Activated T-helper 1 cell treated with Interleukin-2 at 50 U/mL for 16 hours (primary cell): ENCODE measurements at regions not wholly inside any gene's neighbourhood (a gene's known extent, or its start where the extent isn't known, plus 50 kb on each side); places are given as distances from the start of the nearest gene placed in this dataset.

Experiments used
- DNase-seq: peaks from one replicate; pipeline ENCODE4 v3.0.0-alpha.2; 2020; ENCODE audit warnings: low read depth

DNA sequence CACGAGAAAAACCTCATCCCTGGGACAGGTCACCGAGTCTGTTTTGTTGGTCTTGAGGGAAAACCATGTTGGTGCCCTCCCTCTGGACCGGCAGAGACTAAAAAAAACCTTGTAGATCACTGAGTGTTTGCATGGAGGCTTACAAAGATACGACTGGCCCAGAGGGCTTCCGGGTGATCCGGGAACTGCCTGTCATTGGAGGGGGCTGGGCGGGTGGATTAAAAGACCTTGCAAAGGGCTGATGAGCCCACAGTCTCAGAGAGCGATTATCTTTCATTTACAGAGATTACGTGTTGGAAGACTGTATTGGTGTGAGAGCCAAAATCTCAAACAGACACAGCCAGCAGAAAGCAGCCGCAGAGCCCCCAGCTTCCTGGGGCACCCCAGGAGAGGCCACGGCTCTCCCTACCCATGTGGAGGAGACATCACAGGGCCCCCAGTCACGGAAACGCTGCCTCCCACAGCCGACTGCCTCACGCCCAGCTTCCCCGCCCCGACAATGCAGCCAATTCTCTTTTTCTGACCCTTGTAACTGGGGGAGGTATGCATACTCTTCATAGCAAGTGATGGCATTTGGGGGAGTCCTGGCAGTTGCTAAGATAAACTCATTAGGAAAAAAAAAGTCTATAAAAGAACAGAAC lies 426.4 kb downstream of the CTTN start:
- no peak for DNase-seq

GRCh38 chr11:70825893-70826540 lies 426.4 kb downstream of the SHANK2 start:
- no peak for DNase-seq

DNA sequence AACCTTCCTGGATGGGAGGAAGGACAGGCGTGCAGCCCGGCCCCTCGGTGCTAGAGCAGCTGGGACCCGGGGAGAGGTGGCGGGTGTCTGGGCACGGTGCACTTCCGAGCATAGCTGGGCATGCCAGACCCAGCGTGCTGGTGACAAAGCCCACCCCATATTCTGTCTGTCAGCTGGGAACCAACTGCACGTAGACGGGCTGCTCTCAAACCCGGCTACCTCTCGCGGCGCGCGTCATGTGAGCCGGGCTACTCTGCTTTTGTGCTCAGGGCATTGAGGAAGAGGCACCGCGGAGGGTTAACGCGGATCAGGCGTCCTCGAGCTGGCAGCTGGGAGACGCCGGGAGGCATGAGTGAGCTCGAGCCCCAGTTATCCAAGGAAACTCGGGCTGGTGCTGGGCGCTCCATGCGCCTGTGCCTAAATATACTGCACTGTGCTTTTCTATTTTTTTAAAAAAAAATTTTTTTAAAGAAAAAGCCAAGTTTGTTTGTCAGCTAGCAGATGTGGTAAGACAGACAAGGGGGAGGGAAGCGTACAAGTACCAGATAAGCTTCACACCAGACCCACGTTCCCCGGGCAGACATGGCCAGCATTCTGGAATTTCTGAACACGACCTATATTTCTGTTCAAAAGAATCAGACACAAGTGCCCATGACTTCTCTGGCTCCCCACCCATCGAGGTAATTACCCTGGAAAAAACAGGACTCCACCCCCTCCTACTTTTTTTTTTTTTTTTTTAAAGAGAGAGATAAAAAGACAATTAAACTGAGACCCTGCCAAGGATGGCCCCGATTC lies 425.6 kb downstream of the SHANK2 start:
- no peak for DNase-seq

- DNase-seq: no peak
Observed at GRCh38 chr11:70828593-70829082, 423.7 kb downstream of the SHANK2 start.

DNA sequence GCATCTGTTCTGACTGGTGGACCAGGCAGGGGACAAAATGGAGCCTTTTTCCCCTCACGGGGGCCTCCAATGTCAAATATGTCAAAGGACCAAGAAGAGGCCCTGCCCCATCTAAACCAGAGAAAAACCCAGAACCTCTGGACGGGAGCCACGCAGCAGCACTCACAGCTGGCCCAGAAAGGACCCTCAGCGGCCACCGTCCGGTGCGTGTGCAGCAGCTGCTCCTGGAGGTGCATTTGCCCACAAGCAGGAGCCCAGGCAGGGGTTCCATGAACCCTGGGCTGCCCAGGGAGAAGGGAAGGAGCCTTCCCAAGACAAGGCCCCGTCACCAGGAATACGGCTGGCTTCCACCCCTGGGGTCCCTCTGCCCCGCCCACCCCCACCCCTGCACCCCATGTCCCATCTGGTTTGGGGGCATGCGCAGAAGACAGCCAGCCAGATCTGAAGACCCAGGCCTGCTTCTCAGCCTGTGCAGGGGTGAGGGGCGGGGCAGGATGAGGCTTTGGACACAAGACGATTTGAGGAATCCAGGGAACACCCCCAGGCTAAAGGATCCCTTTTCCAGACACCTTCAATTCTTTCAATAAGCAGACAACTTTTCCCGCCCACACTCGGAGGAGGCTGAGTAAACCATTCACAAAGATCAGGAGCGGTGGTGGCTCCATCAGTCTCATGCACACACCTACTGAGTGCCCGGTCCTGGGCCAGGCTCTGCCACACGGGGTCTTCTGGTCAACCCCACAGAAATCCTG lies 423.1 kb downstream of the SHANK2 start:
- DNase-seq: no peak

- no peak for DNase-seq
Observed at GRCh38 chr11:70829886-70830272, 422.5 kb downstream of the SHANK2 start.

DNA sequence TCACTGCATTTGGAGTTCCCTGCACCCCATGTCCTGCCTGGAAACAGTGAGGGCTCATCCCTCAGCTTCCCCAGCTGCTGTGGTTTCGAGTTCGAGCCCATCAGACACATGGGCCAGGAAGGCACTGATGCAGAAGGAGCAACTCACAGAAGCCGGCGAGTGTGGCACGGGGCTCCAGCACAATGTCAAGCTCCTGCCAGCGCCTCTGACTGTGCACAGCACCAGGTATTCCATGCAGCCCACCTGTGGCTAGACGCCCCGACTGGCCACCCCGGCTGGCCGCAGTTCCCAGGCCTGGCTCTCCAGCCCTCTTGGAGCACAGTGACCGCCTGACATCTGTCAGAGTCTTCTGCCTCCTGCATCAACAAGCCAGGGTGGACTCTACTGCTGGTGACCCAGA lies 419.4 kb downstream of the SHANK2 start:
- DNase-seq: no peak

DNA sequence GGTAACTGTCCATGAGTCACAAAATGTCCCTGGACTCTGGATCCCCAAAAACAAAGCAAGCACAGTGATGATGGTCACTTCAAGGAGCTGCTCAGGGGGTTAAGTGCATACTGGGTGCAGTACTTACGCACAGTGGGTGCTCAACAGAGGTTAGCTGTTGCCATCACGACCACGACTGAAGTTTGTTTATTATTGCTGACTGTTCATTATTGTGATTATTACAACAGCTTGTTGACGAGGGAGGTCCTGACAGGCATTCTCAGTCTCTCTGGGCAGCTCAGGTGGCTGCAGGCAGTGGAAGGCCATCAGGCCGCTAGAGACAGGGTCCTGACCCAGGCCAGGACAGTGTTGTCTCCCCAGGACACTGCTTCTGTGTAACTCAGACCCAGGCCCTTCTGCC lies 418.8 kb downstream of the SHANK2 start:
- no peak for DNase-seq

DNA sequence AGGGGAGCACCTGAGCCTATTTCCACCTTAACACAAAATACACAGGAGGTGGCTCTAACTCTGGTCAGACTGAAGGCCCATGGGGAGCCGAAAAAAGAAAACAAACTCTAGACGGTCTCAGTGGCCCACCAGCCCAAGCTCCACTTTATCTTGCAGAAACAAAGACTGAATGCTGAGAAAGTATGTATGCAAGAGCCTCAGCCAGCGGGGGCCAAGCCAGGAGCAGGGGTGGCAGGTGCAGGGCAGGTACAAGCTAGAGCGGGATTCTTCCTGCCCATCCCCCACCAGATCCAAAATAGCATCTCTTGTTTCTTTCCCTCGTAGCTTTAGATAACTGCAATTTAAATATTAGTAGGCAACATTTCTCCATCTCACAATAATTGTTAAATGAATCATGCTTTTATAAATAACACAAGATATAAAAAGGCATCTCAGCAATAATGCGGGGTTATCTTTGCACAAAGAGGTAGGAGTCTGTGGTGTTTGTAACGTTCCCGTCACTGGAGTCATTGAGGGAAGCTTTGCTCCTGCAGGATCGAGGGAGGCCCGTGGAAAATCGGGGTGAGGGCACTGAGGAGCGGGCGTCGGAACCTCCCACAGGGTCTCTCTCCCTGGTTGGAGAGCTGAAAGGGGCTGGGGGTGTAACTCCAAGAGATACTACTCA lies 418.0 kb downstream of the SHANK2 start:
- DNase-seq: no peak

DNA sequence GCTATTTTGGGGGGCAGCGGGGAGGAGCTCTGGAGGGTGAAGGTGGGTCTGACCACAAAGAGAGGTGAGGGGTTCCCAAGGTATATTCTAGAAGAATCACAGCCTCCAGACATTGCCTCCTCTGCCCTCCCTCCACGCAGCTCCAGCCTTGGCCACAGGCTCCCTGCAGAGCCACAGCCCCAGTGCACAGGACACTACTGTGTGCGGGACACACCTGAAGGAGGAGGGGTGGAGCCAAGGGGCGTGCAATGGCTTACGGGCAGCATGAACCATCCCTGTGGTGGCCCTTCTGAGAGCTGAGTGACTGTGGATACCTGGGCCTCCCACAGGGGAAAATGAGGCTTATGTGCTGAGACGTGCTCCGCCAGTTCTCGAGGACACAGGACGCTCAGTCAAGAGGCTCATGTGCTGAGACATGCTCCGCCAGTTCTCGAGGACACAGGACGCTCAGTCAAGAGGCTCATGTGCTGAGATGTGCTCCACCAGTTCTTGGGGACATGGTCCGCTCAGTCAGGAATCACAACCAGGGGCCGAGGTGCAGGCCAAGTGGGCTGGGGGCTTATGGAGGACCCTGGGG lies 417.3 kb downstream of the SHANK2 start:
- DNase-seq: no peak

DNA sequence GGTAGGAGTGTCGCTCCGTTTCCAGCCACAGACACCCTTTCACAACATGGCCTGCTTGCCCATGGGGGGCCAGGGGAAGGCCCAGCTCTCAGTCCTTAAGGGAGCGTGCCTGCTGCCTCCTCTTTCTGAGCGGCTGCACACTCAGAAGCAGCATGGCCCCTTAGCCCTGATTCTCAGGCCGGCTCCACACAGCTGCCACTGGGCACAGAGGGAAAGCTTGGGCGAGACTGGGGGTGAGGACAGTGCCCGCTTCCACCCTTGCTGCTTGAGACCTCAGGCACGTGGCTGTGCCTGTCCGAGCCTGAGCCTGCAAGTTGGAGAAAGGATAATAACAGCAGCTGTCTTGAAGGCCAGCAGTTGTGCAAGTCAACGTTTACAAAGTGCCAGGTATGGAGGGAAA lies 416.3 kb downstream of the SHANK2 start:
- no peak for DNase-seq

- no peak for DNase-seq
Observed at GRCh38 chr11:70838198-70838597, 414.2 kb downstream of the SHANK2 start.

DNA sequence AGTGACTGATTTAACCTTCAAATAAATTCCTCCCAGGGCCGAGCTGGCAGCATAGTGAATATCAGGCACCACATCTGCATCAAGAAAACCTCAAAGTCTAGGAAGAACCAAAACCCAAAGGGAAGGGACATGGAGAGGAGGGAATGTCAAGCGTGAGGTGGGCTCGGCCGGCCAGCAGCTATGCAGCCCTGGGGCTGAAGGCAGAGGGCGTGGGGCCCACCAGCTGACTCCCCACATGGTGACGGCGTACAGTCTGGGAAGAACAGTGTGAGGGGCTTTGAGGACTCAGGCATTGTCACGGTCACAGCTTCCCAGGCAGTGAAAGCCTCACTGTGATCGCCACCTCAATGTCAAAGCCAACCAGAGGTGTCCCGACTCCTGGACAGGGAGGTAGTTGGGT lies 412.5 kb downstream of the SHANK2 start:
- DNase-seq: no peak

DNA sequence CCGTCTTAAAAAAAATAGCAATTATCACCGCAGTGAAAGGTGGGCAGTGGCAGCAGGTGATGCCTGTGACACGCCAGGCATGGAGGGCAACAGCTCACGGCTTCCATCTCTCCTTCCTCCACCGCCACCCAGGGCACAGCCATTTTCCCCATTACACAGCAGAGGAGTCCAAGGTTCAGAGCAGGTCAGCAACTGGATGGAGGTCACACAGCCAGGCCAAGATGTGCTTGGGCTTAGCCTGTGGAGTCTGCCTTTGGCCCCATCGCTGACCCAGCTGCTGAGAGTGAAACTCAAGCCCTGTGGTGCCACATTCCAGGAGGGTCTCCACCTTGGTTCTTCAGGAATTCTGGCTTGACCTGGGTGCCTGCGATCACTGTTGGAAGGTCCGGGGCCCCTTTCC lies 411.1 kb downstream of the SHANK2 start:
- no peak for DNase-seq

GRCh38 chr11:70842256-70842655 lies 410.1 kb downstream of the SHANK2 start:
- no peak for DNase-seq

GRCh38 chr11:70842701-70843100 lies 409.7 kb downstream of the SHANK2 start:
- DNase-seq: no peak

- DNase-seq: no peak
Observed at GRCh38 chr11:70843906-70844305, 408.5 kb downstream of the SHANK2 start.

DNA sequence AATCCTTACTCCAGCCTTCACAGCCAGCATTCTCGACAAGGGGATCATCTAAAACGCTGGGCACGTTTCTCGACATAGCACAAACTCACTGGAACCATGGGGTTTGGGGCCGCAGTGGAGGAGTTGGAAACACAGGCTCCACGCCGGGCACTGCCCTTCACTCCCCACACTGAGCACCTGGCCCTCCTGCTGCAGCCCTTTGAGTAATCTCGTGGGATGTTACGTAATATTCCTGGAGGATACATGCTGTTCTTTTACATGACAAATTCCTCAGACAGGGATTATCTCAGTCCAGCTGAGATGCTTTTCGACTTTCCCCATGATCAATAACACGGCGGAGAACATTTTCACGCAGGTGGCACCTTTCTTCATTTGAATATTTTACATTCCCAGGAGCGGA lies 408.0 kb downstream of the SHANK2 start:
- DNase-seq: no peak

- no peak for DNase-seq
Observed at GRCh38 chr11:70845591-70846041, 406.8 kb downstream of the SHANK2 start.

GRCh38 chr11:70846781-70847655 lies 405.4 kb downstream of the SHANK2 start:
- no peak for DNase-seq
